ENCODE measurements at regions not wholly inside any gene's neighbourhood (a gene's known extent, or its start where the extent isn't known, plus 50 kb on each side); places are given as distances from the start of the nearest gene placed in this dataset.

DNA sequence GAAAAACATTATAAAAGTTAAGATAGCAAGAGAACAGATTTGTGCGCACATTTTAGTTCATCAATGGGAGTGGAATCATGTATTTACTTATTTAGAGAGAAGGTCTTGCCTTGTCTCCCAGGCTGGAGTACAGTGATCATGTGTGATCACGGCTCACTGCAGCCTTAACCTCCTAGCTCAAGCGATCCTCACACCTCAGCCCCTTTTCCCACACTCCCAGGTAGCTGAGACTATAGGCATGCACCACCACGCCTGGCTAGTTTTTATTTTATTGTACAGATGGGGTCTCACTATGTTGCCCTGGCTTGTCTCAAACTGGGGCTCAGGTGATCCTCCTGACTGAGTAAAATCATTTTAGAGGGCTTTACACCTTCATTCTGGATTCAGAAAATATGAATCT lies 72.3 kb upstream of the ADGRF1 start:
- no peaks in the 10 kb centered on the region for H3K79me2 ChIP-seq (ENCODE audit: control insufficient read depth, insufficient read depth, low read length)
- no peaks in the 10 kb centered on the region for H3K9me1 ChIP-seq (replicated peaks; ENCODE audit: control insufficient read depth, extremely low read depth, insufficient read depth, low read length)
- ChIA-PET POLR2A (no interaction called here), CTCF (no interaction called here)
- H3K9ac ChIP-seq (replicated peaks; ENCODE audit: extremely low read depth, insufficient read depth, low read length): no peak overlapping the region
- H3K36me3 ChIP-seq (ENCODE audit: control insufficient read depth in 2 of 2, extremely low read depth in 1 of 2, insufficient read depth in 2 of 2, low read length in 2 of 2): no peaks in the 10 kb centered on the region
- BruUV-seq (replicated peaks): no TSS peak
- no peak overlapping the region for H3K4me3 ChIP-seq (replicated peaks in 1 of 3; ENCODE audit: insufficient read depth in 1 of 3, low read depth in 1 of 3, low read length in 3 of 3)
- intact Hi-C loops (cut with micrococcal nuclease) (no loop called here), dilution Hi-C loops (cut with MboI; ENCODE audit: extremely low pct_ligation_motif_present, low sequenced_read_pairs) (no loop called here)
- H3K27me3 ChIP-seq (ENCODE audit: control insufficient read depth in 2 of 2, insufficient read depth in 2 of 2, low read length in 2 of 2): no peaks in the 10 kb centered on the region
- H2AFZ ChIP-seq (ENCODE audit: low read depth, low read length): no peak overlapping the region
- DNase-seq (ENCODE audit: low read depth, low spot score) (no peak), FAIRE-seq (no peak)
- H3K4me1 ChIP-seq (ENCODE audit: control insufficient read depth, extremely low read depth, insufficient read depth, low read length): no peaks in the 10 kb centered on the region
- no peaks in the 10 kb centered on the region for H3K9me3 ChIP-seq (replicated peaks; ENCODE audit: control insufficient read depth, insufficient read depth, low read length)
- H3K27ac ChIP-seq (ENCODE audit: insufficient read depth, low read depth, low read length): no peak overlapping the region
- no peaks in the 10 kb centered on the region for H4K20me1 ChIP-seq (replicated peaks; ENCODE audit: control insufficient read depth, extremely low read depth, insufficient read depth, low read length)
- H3K4me2 ChIP-seq (ENCODE audit: insufficient read depth, low read length): no peak overlapping the region
- TF ChIP-seq GATA2 (IDR thresholded peaks at IDR 0.05; ENCODE audit: insufficient read depth, insufficient read length, low read depth, low read length) (no peak), EZH2 (IDR thresholded peaks at IDR 0.05; ENCODE audit: borderline replicate concordance, low read depth, low read length, severe bottlenecking) (no peak), FOS (IDR thresholded peaks at IDR 0.05; ENCODE audit: borderline replicate concordance, insufficient read depth, low read length) (no peak), JUN (IDR thresholded peaks at IDR 0.05; ENCODE audit: borderline replicate concordance, insufficient read depth, insufficient read length, low read depth) (no peak), POLR2A (IDR thresholded peaks at IDR 0.05; ENCODE audit: low read depth, low read length) (no peak), MYC (IDR thresholded peaks at IDR 0.05; ENCODE audit: low read depth, low read length) (no peak)
- TF ChIP-seq, protein P1, sequence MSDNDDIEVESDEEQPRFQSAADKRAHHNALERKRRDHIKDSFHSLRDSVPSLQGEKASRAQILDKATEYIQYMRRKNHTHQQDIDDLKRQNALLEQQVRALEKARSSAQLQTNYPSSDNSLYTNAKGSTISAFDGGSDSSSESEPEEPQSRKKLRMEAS (IDR thresholded peaks at IDR 0.05; ENCODE audit: insufficient read depth, insufficient read length): no peak
- TF ChIP-seq, protein P2, sequence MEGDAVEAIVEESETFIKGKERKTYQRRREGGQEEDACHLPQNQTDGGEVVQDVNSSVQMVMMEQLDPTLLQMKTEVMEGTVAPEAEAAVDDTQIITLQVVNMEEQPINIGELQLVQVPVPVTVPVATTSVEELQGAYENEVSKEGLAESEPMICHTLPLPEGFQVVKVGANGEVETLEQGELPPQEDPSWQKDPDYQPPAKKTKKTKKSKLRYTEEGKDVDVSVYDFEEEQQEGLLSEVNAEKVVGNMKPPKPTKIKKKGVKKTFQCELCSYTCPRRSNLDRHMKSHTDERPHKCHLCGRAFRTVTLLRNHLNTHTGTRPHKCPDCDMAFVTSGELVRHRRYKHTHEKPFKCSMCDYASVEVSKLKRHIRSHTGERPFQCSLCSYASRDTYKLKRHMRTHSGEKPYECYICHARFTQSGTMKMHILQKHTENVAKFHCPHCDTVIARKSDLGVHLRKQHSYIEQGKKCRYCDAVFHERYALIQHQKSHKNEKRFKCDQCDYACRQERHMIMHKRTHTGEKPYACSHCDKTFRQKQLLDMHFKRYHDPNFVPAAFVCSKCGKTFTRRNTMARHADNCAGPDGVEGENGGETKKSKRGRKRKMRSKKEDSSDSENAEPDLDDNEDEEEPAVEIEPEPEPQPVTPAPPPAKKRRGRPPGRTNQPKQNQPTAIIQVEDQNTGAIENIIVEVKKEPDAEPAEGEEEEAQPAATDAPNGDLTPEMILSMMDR (IDR thresholded peaks at IDR 0.05; ENCODE audit: extremely low read depth in 1 of 2, insufficient read depth in 1 of 2, low read depth in 1 of 2, low read length in 2 of 2): no peak
